ENCODE measurements at regions not wholly inside any gene's neighbourhood (a gene's known extent, or its start where the extent isn't known, plus 50 kb on each side); places are given as distances from the start of the nearest gene placed in this dataset.

DNA sequence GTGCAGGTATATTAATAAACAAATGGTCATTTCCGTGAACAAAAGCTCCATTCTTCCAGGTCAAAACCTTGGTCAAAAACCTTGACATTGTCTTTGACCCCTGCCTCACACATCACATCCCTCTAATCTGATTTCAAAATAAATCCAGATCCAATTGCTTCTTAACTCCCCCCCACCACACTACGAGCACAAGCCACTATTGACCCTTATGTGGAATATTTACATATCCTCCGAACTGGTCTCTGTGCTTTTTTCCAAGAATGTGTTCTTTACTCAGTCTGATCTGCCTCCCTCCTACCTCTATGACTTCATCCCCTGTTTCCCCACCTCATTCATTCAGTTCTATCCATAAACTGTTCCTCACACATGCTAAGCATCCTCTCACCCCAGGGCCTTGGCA, 313.6 kb upstream of the NPVF start:
- Histone ChIP-seq H3K4me2 (ENCODE audit: low read length) (no peak overlapping the region), H3K4me1 (ENCODE audit: insufficient read depth, low read length, poor library complexity, severe bottlenecking) (no peaks in the 10 kb centered on the region), H3K36me3 (ENCODE audit: insufficient read depth, low read length) (no peaks in the 10 kb centered on the region), H3K79me2 (ENCODE audit: insufficient read depth, low read depth, low read length) (no peaks in the 10 kb centered on the region), H3K9me3 (ENCODE audit: low read length) (no peaks in the 10 kb centered on the region), H3K4me3 (ENCODE audit: low read depth, low read length, poor library complexity, severe bottlenecking) (no peak overlapping the region), H4K20me1 (ENCODE audit: insufficient read depth, low read length) (no peaks in the 10 kb centered on the region), H2AFZ (ENCODE audit: low read length) (no peak overlapping the region), H3K27ac (ENCODE audit: low read depth, low read length, poor library complexity, severe bottlenecking) (no peak overlapping the region), H3K9me2 (ENCODE audit: insufficient read depth, low read length) (no peaks in the 10 kb centered on the region)
- no peak for DNase-seq (ENCODE audit: low spot score)
- CTCF ChIA-PET (ENCODE audit: unreplicated experiment) = interaction anchor here (0.5 kb wide), 1 partner anchor 736 kb away, joined by 3 read pairs; no protein-coding TSS in a partner anchor
- TF ChIP-seq, protein P1, sequence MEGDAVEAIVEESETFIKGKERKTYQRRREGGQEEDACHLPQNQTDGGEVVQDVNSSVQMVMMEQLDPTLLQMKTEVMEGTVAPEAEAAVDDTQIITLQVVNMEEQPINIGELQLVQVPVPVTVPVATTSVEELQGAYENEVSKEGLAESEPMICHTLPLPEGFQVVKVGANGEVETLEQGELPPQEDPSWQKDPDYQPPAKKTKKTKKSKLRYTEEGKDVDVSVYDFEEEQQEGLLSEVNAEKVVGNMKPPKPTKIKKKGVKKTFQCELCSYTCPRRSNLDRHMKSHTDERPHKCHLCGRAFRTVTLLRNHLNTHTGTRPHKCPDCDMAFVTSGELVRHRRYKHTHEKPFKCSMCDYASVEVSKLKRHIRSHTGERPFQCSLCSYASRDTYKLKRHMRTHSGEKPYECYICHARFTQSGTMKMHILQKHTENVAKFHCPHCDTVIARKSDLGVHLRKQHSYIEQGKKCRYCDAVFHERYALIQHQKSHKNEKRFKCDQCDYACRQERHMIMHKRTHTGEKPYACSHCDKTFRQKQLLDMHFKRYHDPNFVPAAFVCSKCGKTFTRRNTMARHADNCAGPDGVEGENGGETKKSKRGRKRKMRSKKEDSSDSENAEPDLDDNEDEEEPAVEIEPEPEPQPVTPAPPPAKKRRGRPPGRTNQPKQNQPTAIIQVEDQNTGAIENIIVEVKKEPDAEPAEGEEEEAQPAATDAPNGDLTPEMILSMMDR (conservative IDR thresholded peaks at IDR 0.05; ENCODE audit: low read length) = no peak
- TF ChIP-seq EZH2phosphoT487 (IDR thresholded peaks at IDR 0.05; ENCODE audit: borderline replicate concordance, low read depth, low read length) = no peak
- POLR2A ChIA-PET = no interaction called here
- intact Hi-C loops (cut with micrococcal nuclease; ENCODE audit: unreplicated experiment) = no loop called here
- no TSS peak for BruUV-seq (replicated peaks)

DNA sequence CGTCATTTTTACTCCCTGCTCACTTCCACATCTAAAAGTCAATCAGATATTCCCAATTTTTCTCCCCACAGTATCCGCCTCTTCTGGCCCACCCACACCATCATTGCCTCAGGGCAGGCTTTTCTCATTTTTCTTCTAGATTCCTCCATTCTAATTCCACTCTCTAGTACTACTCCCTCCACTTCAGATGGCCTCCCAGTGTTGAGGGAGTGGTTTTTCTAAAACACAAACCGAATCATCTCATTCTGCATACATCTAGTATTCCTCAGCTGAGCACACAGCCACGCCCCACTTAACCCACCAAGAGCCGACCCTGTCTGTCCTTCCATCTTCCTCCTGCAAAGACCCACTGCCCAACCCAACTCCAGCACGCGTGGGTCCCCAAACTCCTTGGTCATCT, 314.9 kb upstream of the NPVF start:
- Histone ChIP-seq H3K9me2 (ENCODE audit: insufficient read depth, low read length) (no peaks in the 10 kb centered on the region), H4K20me1 (ENCODE audit: insufficient read depth, low read length) (no peaks in the 10 kb centered on the region), H3K4me2 (ENCODE audit: low read length) (no peak overlapping the region), H3K79me2 (ENCODE audit: insufficient read depth, low read depth, low read length) (no peaks in the 10 kb centered on the region), H3K9me3 (ENCODE audit: low read length) (no peaks in the 10 kb centered on the region), H2AFZ (ENCODE audit: low read length) (no peak overlapping the region), H3K36me3 (ENCODE audit: insufficient read depth, low read length) (no peaks in the 10 kb centered on the region), H3K4me1 (ENCODE audit: insufficient read depth, low read length, poor library complexity, severe bottlenecking) (no peaks in the 10 kb centered on the region), H3K27ac (ENCODE audit: low read depth, low read length, poor library complexity, severe bottlenecking) (no peak overlapping the region), H3K4me3 (ENCODE audit: low read depth, low read length, poor library complexity, severe bottlenecking) (no peak overlapping the region)
- no peak for DNase-seq (ENCODE audit: low spot score)
- no TSS peak for BruUV-seq (replicated peaks)
- ChIA-PET CTCF (ENCODE audit: unreplicated experiment) (no interaction called here), POLR2A (no interaction called here)
- intact Hi-C loops (cut with micrococcal nuclease; ENCODE audit: unreplicated experiment) = no loop called here
- TF ChIP-seq EZH2phosphoT487 (IDR thresholded peaks at IDR 0.05; ENCODE audit: borderline replicate concordance, low read depth, low read length) = no peak
- TF ChIP-seq, protein P1 (conservative IDR thresholded peaks at IDR 0.05; ENCODE audit: low read length) = no peak

DNA sequence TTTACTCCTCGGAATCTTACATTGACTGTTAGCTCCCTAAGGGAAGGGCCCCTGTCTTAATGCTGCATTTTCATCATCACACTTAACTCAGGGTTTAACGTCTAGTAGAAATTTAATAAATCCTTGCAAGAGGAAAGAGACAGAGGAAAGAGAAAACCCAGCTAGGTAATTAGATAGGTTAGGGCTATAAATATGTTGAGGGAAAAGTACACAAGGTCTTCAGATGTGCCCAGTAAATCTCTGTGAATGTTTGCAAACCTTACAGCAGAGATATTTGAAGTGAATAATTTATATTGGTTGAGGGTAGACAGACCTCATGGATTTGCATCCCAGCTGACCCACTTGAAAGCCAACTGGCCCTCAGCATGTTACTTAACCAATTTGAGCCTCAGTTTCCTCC, 315.5 kb upstream of the NPVF start:
- Histone ChIP-seq H2AFZ (ENCODE audit: low read length) (no peak overlapping the region), H3K9me3 (ENCODE audit: low read length) (no peaks in the 10 kb centered on the region), H3K4me2 (ENCODE audit: low read length) (no peak overlapping the region), H3K36me3 (ENCODE audit: insufficient read depth, low read length) (no peaks in the 10 kb centered on the region), H3K4me3 (ENCODE audit: low read depth, low read length, poor library complexity, severe bottlenecking) (no peak overlapping the region), H4K20me1 (ENCODE audit: insufficient read depth, low read length) (no peaks in the 10 kb centered on the region), H3K27ac (ENCODE audit: low read depth, low read length, poor library complexity, severe bottlenecking) (no peak overlapping the region), H3K79me2 (ENCODE audit: insufficient read depth, low read depth, low read length) (no peaks in the 10 kb centered on the region), H3K4me1 (ENCODE audit: insufficient read depth, low read length, poor library complexity, severe bottlenecking) (no peaks in the 10 kb centered on the region), H3K9me2 (ENCODE audit: insufficient read depth, low read length) (no peaks in the 10 kb centered on the region)
- intact Hi-C loops (cut with micrococcal nuclease; ENCODE audit: unreplicated experiment) = no loop called here
- no peak for DNase-seq (ENCODE audit: low spot score)
- ChIA-PET CTCF (ENCODE audit: unreplicated experiment) (no interaction called here), POLR2A (no interaction called here)
- BruUV-seq (replicated peaks) = no TSS peak
- TF ChIP-seq, protein P1 (conservative IDR thresholded peaks at IDR 0.05; ENCODE audit: low read length) = no peak
- TF ChIP-seq EZH2phosphoT487 (IDR thresholded peaks at IDR 0.05; ENCODE audit: borderline replicate concordance, low read depth, low read length) = no peak

All from OCI-LY7 (cell line).